ENCODE measurements at regions not wholly inside any gene's neighbourhood (a gene's known extent, or its start where the extent isn't known, plus 50 kb on each side); places are given as distances from the start of the nearest gene placed in this dataset.

DNA sequence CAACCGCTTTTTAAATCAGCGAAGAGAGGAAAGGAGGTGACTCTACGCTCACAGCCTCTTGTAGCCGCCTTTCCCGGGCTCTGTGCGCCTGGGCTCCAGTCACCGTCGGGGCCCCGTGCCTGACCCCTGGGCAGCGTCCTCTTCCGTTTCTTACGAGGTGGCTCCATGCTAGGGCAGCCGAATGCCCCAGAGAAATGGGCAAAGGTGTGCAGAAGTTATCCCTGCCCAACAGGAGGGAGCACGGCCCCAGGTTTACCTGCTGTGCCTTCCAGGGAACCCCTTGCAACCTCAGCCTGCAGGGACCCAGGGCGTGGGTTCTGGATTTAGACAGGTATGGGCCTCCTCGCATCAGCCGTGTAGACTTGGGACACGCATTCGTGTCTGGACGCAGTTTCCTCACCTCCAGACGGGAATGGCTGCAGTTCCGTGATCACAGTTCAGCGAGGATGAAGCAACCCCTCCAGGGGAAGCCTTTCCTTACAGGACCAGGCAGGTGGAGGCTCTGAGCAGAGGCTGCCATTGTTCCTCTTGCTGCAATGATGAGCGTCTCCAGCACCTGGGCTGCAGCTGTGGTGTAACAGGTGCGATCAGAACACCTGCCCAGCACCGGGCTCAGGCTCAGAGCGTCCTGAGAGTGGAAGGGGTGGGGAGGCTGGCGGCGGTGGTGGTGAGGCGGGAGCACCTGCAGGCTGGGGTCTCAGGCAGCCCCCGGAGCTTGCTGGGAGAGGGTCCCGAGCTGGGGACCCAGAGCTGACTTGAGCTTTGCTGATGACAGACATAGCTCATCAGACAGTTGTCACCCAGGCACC is 81.3 kb upstream of the BHLHE23 start:
- peaks cover 63% of the 10 kb centered on the region for H3K27me3 ChIP-seq (ENCODE audit: insufficient read depth)
- no peaks in the 10 kb centered on the region for H3K36me3 ChIP-seq (replicated peaks in 1 of 2; ENCODE audit: control insufficient read depth in 1 of 2, insufficient read depth in 2 of 2, low read length in 1 of 2)
- no peak overlapping the region for H3K9ac ChIP-seq
- POLR2A ChIA-PET: no interaction called here
- no peaks in the 10 kb centered on the region for H3F3A ChIP-seq (replicated peaks; ENCODE audit: insufficient read depth)
- CTCF ChIA-PET: no interaction called here
- H3K9me2 ChIP-seq: no peaks in the 10 kb centered on the region
- no peak for DNase-seq
- no peak overlapping the region for H3K4me3 ChIP-seq (ENCODE audit: low read depth in 2 of 2, low read length in 1 of 2)
- no peaks in the 10 kb centered on the region for H3K79me2 ChIP-seq (ENCODE audit: insufficient read depth)
- H3K9me3 ChIP-seq: no peaks in the 10 kb centered on the region
- H3K4me2 ChIP-seq: no peak overlapping the region
- TF ChIP-seq RFX5 (IDR thresholded peaks at IDR 0.05; ENCODE audit: low read length) (no peak), MXI1 (IDR thresholded peaks at IDR 0.05; ENCODE audit: low read depth, low read length) (no peak), JUND (IDR thresholded peaks at IDR 0.05) (no peak), SIN3A (IDR thresholded peaks at IDR 0.05; ENCODE audit: borderline replicate concordance, low read depth, low read length) (no peak), NRF1 (IDR thresholded peaks at IDR 0.05; ENCODE audit: low read depth, low read length) (no peak), TCF12 (IDR thresholded peaks at IDR 0.05) (no peak), SMC3 (IDR thresholded peaks at IDR 0.05; ENCODE audit: low read depth, low read length) (no peak), YY1 (IDR thresholded peaks at IDR 0.05; ENCODE audit: low read depth) (no peak)
- TF ChIP-seq, protein P1, sequence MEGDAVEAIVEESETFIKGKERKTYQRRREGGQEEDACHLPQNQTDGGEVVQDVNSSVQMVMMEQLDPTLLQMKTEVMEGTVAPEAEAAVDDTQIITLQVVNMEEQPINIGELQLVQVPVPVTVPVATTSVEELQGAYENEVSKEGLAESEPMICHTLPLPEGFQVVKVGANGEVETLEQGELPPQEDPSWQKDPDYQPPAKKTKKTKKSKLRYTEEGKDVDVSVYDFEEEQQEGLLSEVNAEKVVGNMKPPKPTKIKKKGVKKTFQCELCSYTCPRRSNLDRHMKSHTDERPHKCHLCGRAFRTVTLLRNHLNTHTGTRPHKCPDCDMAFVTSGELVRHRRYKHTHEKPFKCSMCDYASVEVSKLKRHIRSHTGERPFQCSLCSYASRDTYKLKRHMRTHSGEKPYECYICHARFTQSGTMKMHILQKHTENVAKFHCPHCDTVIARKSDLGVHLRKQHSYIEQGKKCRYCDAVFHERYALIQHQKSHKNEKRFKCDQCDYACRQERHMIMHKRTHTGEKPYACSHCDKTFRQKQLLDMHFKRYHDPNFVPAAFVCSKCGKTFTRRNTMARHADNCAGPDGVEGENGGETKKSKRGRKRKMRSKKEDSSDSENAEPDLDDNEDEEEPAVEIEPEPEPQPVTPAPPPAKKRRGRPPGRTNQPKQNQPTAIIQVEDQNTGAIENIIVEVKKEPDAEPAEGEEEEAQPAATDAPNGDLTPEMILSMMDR (IDR thresholded peaks at IDR 0.05): no peak
- TF ChIP-seq, protein P2, sequence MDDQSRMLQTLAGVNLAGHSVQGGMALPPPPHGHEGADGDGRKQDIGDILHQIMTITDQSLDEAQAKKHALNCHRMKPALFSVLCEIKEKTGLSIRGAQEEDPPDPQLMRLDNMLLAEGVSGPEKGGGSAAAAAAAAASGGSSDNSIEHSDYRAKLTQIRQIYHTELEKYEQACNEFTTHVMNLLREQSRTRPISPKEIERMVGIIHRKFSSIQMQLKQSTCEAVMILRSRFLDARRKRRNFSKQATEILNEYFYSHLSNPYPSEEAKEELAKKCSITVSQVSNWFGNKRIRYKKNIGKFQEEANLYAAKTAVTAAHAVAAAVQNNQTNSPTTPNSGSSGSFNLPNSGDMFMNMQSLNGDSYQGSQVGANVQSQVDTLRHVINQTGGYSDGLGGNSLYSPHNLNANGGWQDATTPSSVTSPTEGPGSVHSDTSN (IDR thresholded peaks at IDR 0.05): no peak
- 55% methylated on average over 13 of the region's 32 CpGs for WGBS (ENCODE audit: low lambda C conversion rate)
- no peaks in the 10 kb centered on the region for H3K4me1 ChIP-seq (ENCODE audit: control insufficient read depth in 1 of 2, insufficient read depth in 2 of 2, low read depth in 1 of 2, low read length in 1 of 2)
- H2AFZ ChIP-seq (ENCODE audit: low read depth): no peak overlapping the region
- H4K20me1 ChIP-seq (ENCODE audit: insufficient read depth): no peaks in the 10 kb centered on the region
- no peak overlapping the region for H3K27ac ChIP-seq (ENCODE audit: low read depth in 2 of 2, low read length in 1 of 2)

DNA sequence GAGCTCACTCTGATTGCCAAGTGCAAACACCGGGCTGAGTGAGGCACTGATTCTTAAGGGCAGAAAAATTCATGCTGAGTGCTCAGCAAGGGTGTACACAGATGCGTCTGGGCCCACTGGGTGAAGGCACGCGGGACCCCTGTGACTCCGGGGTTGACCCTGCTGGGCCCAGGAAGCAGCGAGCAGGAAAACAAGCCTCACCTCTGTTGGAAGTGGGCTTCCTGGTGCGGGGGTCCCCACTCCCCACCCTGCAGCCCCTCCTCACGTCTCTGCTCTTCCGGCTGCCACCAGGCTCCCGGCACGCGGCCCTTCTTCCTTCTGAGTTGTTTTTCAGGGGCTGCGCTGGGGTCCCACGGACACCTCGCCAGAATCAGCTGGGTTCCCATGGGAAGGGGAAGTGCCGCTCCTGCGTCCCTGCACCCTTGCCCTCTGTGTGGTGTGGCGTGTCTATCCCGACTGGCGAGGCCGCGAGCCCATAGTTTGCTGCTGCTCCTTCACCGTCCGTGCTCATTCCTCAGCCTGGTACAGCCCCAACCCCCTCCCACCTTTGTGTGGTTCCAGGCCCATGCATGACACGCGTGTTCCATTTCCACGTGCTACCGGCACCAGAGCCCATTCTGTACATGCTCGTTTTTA is 80.6 kb upstream of the BHLHE23 start:
- Histone ChIP-seq H3K4me2 (no peak overlapping the region), H3K27me3 (ENCODE audit: insufficient read depth) (peaks cover 56% of the 10 kb centered on the region), H3K9me3 (no peaks in the 10 kb centered on the region), H4K20me1 (ENCODE audit: insufficient read depth) (no peaks in the 10 kb centered on the region), H3K27ac (ENCODE audit: low read depth in 2 of 2, low read length in 1 of 2) (no peak overlapping the region), H3K36me3 (replicated peaks in 1 of 2; ENCODE audit: control insufficient read depth in 1 of 2, insufficient read depth in 2 of 2, low read length in 1 of 2) (no peaks in the 10 kb centered on the region), H3K79me2 (ENCODE audit: insufficient read depth) (no peaks in the 10 kb centered on the region), H3K9me2 (no peaks in the 10 kb centered on the region), H3K9ac (no peak overlapping the region), H3K4me1 (ENCODE audit: control insufficient read depth in 1 of 2, insufficient read depth in 2 of 2, low read depth in 1 of 2, low read length in 1 of 2) (no peaks in the 10 kb centered on the region), H3F3A (replicated peaks; ENCODE audit: insufficient read depth) (no peaks in the 10 kb centered on the region), H3K4me3 (ENCODE audit: low read depth in 2 of 2, low read length in 1 of 2) (no peak overlapping the region), H2AFZ (ENCODE audit: low read depth) (no peak overlapping the region)
- CTCF ChIA-PET: no interaction called here
- no peak for DNase-seq
- POLR2A ChIA-PET: no interaction called here
- 63% methylated on average over 28 of the region's 29 CpGs for WGBS (ENCODE audit: low lambda C conversion rate)
- TF ChIP-seq RAD21 (IDR thresholded peaks at IDR 0.05; ENCODE audit: low read length): no peak
- no peak for TF ChIP-seq MXI1 (IDR thresholded peaks at IDR 0.05; ENCODE audit: low read depth, low read length)
- TF ChIP-seq, protein P1 (IDR thresholded peaks at IDR 0.05): no peak
- no peak for TF ChIP-seq TEAD4 (IDR thresholded peaks at IDR 0.05; ENCODE audit: borderline replicate concordance, insufficient read depth)
- TF ChIP-seq MEF2A (IDR thresholded peaks at IDR 0.05; ENCODE audit: borderline replicate concordance, low read depth): no peak
- TF ChIP-seq TCF12 (IDR thresholded peaks at IDR 0.05): no peak
- TF ChIP-seq TAF1 (IDR thresholded peaks at IDR 0.05; ENCODE audit: borderline replicate concordance, low read depth, low read length): no peak
- TF ChIP-seq, protein P3, sequence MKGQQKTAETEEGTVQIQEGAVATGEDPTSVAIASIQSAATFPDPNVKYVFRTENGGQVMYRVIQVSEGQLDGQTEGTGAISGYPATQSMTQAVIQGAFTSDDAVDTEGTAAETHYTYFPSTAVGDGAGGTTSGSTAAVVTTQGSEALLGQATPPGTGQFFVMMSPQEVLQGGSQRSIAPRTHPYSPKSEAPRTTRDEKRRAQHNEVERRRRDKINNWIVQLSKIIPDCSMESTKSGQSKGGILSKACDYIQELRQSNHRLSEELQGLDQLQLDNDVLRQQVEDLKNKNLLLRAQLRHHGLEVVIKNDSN (IDR thresholded peaks at IDR 0.05; ENCODE audit: borderline replicate concordance, low read depth): no peak
- TF ChIP-seq GABPA (IDR thresholded peaks at IDR 0.05; ENCODE audit: low read depth): no peak
- no peak for TF ChIP-seq EZH2phosphoT487 (IDR thresholded peaks at IDR 0.05; ENCODE audit: borderline replicate concordance, low read depth)
- TF ChIP-seq GATA2 (CRISPR knock-in tag; IDR thresholded peaks at IDR 0.05): no peak
- TF ChIP-seq, protein P4, sequence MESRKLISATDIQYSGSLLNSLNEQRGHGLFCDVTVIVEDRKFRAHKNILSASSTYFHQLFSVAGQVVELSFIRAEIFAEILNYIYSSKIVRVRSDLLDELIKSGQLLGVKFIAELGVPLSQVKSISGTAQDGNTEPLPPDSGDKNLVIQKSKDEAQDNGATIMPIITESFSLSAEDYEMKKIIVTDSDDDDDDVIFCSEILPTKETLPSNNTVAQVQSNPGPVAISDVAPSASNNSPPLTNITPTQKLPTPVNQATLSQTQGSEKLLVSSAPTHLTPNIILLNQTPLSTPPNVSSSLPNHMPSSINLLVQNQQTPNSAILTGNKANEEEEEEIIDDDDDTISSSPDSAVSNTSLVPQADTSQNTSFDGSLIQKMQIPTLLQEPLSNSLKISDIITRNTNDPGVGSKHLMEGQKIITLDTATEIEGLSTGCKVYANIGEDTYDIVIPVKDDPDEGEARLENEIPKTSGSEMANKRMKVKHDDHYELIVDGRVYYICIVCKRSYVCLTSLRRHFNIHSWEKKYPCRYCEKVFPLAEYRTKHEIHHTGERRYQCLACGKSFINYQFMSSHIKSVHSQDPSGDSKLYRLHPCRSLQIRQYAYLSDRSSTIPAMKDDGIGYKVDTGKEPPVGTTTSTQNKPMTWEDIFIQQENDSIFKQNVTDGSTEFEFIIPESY (IDR thresholded peaks at IDR 0.05; ENCODE audit: borderline replicate concordance, low read depth): no peak

Measured in SK-N-SH (cell line).